B cell (primary cell): ENCODE measurements at regions not wholly inside any gene's neighbourhood (a gene's known extent, or its start where the extent isn't known, plus 50 kb on each side); places are given as distances from the start of the nearest gene placed in this dataset.

Experiments
- CTCF ChIP-seq: fragments of 200-600 bp; IDR thresholded peaks from one replicate; pipeline ENCODE4 v1.8.0; 2022; ENCODE audit warnings: antibody characterized with exemption, mild to moderate bottlenecking
- EZH2 ChIP-seq: IDR thresholded peaks from 2 replicates; pipeline ENCODE4 v1.6.1; 2012; ENCODE audit warnings: borderline replicate concordance, low read depth, mild to moderate bottlenecking, moderate library complexity, low read length; ENCODE audit not compliant: insufficient read depth, poor library complexity, severe bottlenecking

- TF ChIP-seq CTCF (no peak), EZH2 (no peak)
Observed at GRCh38 chr11:111183706-111184105, 61.8 kb upstream of the POU2AF2 start.
